ENCODE measurements at regions not wholly inside any gene's neighbourhood (a gene's known extent, or its start where the extent isn't known, plus 50 kb on each side); places are given as distances from the start of the nearest gene placed in this dataset.

DNA sequence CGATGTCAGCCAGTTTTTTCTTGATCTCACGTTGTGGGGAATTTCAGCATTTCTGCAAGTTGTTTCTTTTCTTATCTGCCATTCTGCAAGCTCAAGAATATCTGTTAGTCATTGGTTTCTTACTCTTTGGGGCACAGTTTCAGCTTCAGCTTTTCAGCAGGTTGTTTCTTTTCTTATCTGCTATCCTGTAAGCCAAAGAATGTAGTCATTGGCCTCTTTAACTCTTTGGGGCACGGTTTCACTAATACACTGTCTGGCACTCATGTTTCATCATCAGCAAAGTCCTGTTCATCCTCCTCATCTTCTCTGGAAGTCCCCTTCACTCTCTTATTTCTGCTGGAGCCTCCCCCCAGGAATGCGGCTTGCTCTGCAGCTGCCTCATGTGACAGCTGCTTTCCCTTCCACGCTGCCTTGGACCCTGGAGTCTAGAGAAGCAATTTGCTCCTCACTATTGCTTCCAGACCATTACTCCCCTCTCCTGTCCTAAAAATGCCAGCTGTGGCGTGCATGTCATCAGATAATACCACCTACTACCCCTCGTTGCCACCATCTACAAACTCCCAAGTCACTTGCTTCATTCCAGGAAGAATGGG is 67.0 kb upstream of the CACNA1E start:
- Histone ChIP-seq H3K4me3 (no peak overlapping the region), H3K27me3 (no peaks in the 10 kb centered on the region), H3K27ac (no peak overlapping the region), H3K9me3 (no peaks in the 10 kb centered on the region), H3K4me1 (no peaks in the 10 kb centered on the region), H3K36me3 (no peaks in the 10 kb centered on the region)
- in situ Hi-C loops (cut with MboI; ENCODE audit: low pct_ligation_motif_present in 1 of 4, low pct_unique_long_range_greater_than_20kb in 1 of 4, low sequenced_read_pairs in 3 of 4) (loop anchor here in 1 of 4 donors (25.0 kb wide), 1 partner anchor 229 kb away; no protein-coding TSS in a partner anchor), intact Hi-C loops (cut with DNase I; ENCODE audit: low total_unique reads) (no loop called here)
- DNase-seq = no peak
- WGBS, 2 donors (ENCODE audit: low coverage in 1 of 2) = 65 to 74% methylated on average over 2 to 7 of the region's 7 CpGs
- no peak for TF ChIP-seq POLR2A (IDR thresholded peaks at IDR 0.05)
- no peak for TF ChIP-seq EP300 (IDR thresholded peaks at IDR 0.05; ENCODE audit: low read depth)
- no peak for TF ChIP-seq POLR2AphosphoS5 (IDR thresholded peaks at IDR 0.05)
- TF ChIP-seq CTCF (IDR thresholded peaks at IDR 0.05) = no peak

DNA sequence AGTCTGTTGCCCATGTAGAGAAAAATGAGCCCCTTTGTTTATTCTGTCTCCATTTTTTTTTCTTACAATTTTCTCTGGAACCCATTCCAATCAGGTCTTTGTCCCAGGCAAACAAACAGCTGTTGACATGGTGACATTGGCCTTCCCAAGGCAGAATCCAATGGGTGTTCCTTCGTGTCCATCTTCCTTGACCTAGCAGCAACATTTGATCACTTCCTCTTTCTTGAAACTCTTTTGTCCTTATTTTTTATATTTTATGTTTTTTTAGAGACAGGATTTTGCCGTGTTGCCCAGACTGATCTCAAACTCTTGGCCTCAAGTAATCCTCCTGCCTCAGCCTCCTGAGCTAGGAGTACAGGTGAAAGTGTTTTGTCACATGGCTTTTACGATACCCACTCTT is 65.4 kb upstream of the CACNA1E start:
- H3K27me3 ChIP-seq = peaks cover 4% of the 10 kb centered on the region
- no peaks in the 10 kb centered on the region for H3K9me3 ChIP-seq
- H3K4me1 ChIP-seq = no peaks in the 10 kb centered on the region
- intact Hi-C loops (cut with DNase I; ENCODE audit: low total_unique reads) = no loop called here
- no peak overlapping the region for H3K27ac ChIP-seq
- no peak overlapping the region for H3K4me3 ChIP-seq
- in situ Hi-C loops (cut with MboI; ENCODE audit: low pct_ligation_motif_present in 1 of 4, low pct_unique_long_range_greater_than_20kb in 1 of 4, low sequenced_read_pairs in 3 of 4) = loop anchor here in 1 of 4 donors (25.0 kb wide), 1 partner anchor 231 kb away; no protein-coding TSS in a partner anchor
- DNase-seq = no peak
- H3K36me3 ChIP-seq = no peaks in the 10 kb centered on the region
- no peak for TF ChIP-seq CTCF (IDR thresholded peaks at IDR 0.05)
- no peak for TF ChIP-seq EP300 (IDR thresholded peaks at IDR 0.05; ENCODE audit: low read depth)
- TF ChIP-seq POLR2AphosphoS5 (IDR thresholded peaks at IDR 0.05) = no peak
- no peak for TF ChIP-seq POLR2A (IDR thresholded peaks at IDR 0.05)
- WGBS, 2 donors (ENCODE audit: low coverage in 1 of 2) = 78 to 80% methylated on average over 3 of the region's 3 CpGs

GRCh38 chr1:181423301-181423918 is 59.9 kb upstream of the CACNA1E start:
- DNase-seq = peak; percentile 21
- intact Hi-C loops (cut with DNase I; ENCODE audit: low total_unique reads) = no loop called here

More at GRCh38 chr1:181423301-181423918, 59.9 kb upstream of the CACNA1E start:
- no peak overlapping the region for H3K4me3 ChIP-seq
- WGBS, 2 donors (ENCODE audit: low coverage in 1 of 2) = 38% methylated on average over 4 of the region's 4 CpGs; no CpG with 5 or more reads in 1 of the 2 donors
- H3K36me3 ChIP-seq = no peaks in the 10 kb centered on the region
- TF ChIP-seq EP300 (IDR thresholded peaks at IDR 0.05; ENCODE audit: low read depth) (no peak), CTCF (IDR thresholded peaks at IDR 0.05) (peak in 2 of 5 experiments; percentile 15 to 24), POLR2AphosphoS5 (IDR thresholded peaks at IDR 0.05) (no peak)
- H3K9me3 ChIP-seq = no peaks in the 10 kb centered on the region
- peaks cover 0 to 7% (median 4%) of the 10 kb centered on the region in 4 donors for H3K4me1 ChIP-seq
- in situ Hi-C loops (cut with MboI; ENCODE audit: low pct_ligation_motif_present in 1 of 4, low pct_unique_long_range_greater_than_20kb in 1 of 4, low sequenced_read_pairs in 3 of 4) = loop anchor here (5.0 to 25.0 kb wide), 3 partner anchors 229 to 236 kb away; no protein-coding TSS in a partner anchor
- H3K27ac ChIP-seq = no peak overlapping the region
- peaks cover 11% of the 10 kb centered on the region for H3K27me3 ChIP-seq
